Breast epithelium (tissue), 3 donors: ENCODE measurements at regions not wholly inside any gene's neighbourhood (a gene's known extent, or its start where the extent isn't known, plus 50 kb on each side); places are given as distances from the start of the nearest gene placed in this dataset.

Experiments
- CTCF ChIP-seq, 3 donors: fragments of 450-650 bp; IDR thresholded peaks; one replicate each; pipeline ENCODE4 v1.5.1; 2016 to 2017; ENCODE audit warnings: antibody characterized with exemption in 3 of 3, mild to moderate bottlenecking in 3 of 3, moderate library complexity in 3 of 3
- POLR2A ChIP-seq: fragments of 450-650 bp; IDR thresholded peaks from one replicate; pipeline ENCODE4 v1.6.1; 2016; ENCODE audit warnings: antibody characterized with exemption, mild to moderate bottlenecking, moderate library complexity
- POLR2AphosphoS5 ChIP-seq, 3 donors: sonication (generic); formaldehyde crosslinking; IDR thresholded peaks; one replicate each; pipeline ENCODE4 v1.6.1; 2017; ENCODE audit warnings: antibody characterized with exemption in 3 of 3

- TF ChIP-seq CTCF (IDR thresholded peaks at IDR 0.05), result no peak
- no peak for TF ChIP-seq POLR2A
- no peak for TF ChIP-seq POLR2AphosphoS5 (IDR thresholded peaks at IDR 0.05)
Observed at GRCh38 chr1:187956975-187957374, 1128.2 kb downstream of the PLA2G4A start.
